ENCODE measurements at regions not wholly inside any gene's neighbourhood (a gene's known extent, or its start where the extent isn't known, plus 50 kb on each side); places are given as distances from the start of the nearest gene placed in this dataset.

- TF ChIP-seq POU2F2 (IDR thresholded peaks at IDR 0.05; ENCODE audit: low read depth, low read length) (no peak), POLR2AphosphoS5 (IDR thresholded peaks at IDR 0.05; ENCODE audit: low read depth, low read length) (no peak)
These were observed 234.8 kb downstream of the B3GLCT start for GRCh38 chr13:31434613-31435012.

Data from GM12891 (cell line).